ENCODE measurements at regions not wholly inside any gene's neighbourhood (a gene's known extent, or its start where the extent isn't known, plus 50 kb on each side); places are given as distances from the start of the nearest gene placed in this dataset.

DNA sequence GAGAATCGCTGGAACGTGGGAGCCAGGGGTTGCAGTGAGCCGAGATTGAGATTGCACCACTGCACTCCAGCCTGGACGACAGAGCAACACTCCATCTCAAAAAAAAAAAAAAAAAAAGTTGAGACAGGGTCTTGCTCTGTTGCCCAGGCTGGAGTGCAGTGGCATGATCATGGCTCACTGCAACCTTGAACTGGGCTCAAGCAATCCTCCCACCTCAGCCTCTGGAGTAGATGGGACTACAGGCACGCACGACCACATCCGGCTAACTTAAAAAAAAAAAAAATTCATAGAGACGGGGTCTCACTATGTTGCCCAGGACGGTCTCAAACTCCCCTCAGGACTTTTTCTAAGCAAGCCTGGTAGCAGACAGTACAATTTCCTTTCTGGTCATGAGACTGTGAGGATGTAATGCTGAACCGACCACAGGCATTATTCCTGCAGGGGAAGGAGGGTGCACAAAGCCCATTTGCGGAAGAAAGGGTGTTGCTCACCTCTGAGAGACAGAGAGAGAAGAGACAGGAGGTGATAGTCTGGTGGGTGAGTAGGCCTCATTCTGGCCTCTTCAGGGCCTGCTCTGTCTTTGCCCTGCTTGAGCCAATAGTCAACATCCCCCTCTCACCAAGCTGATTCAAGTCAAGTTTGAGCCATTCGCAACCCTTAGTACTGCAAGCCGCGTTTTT is 205.3 kb downstream of the ZFP36L2 start:
- POLR2A ChIA-PET, result no interaction called here
- H3K9ac ChIP-seq (ENCODE audit: low read length), result no peak overlapping the region

More for the DNA sequence above, 205.3 kb downstream of the ZFP36L2 start:
- no peaks in the 10 kb centered on the region for H4K20me1 ChIP-seq (ENCODE audit: insufficient read depth)
- peaks cover 0 to 11% of the 10 kb centered on the region in 2 experiments; a peak in 3 of 4 replicates for H3K9me3 ChIP-seq (ENCODE audit: control insufficient read depth in 1 of 2, insufficient read depth in 1 of 2, low read depth in 1 of 2, low read length in 2 of 2)
- ATAC-seq, result no peak
- ChIA-PET RAD21 (ENCODE audit: low non-redundant PET in 1 of 2, low total read pairs in 2 of 2, uncharacterized antibody in 2 of 2, unreplicated experiment in 2 of 2) (no interaction called here), CTCF (no interaction called here)
- H3K4me1 ChIP-seq (ENCODE audit: control insufficient read depth in 1 of 2, insufficient read depth in 2 of 2, low read length in 2 of 2), result no peaks in the 10 kb centered on the region
- no peaks in the 10 kb centered on the region for H3K27me3 ChIP-seq (ENCODE audit: insufficient read depth, low read length)
- H2AFZ ChIP-seq (ENCODE audit: low read depth, low read length, poor library complexity, severe bottlenecking), result no peak overlapping the region
- TF ChIP-seq POLR2A (IDR thresholded peaks at IDR 0.05; ENCODE audit: borderline replicate concordance, extremely low read depth, insufficient read depth, insufficient read length) (no peak), EZH2phosphoT487 (IDR thresholded peaks at IDR 0.05; ENCODE audit: borderline replicate concordance) (no peak), ZBTB33 (IDR thresholded peaks at IDR 0.05; ENCODE audit: extremely low read depth, insufficient replicate concordance, low read length) (no peak), SIN3A (IDR thresholded peaks at IDR 0.05; ENCODE audit: low read depth) (no peak), RAD21 (IDR thresholded peaks at IDR 0.05; ENCODE audit: low read depth) (no peak), CEBPB (IDR thresholded peaks at IDR 0.05; ENCODE audit: low read depth) (no peak), ZFX (IDR thresholded peaks at IDR 0.05) (no peak), EZH2 (IDR thresholded peaks at IDR 0.05) (no peak), SRF (IDR thresholded peaks at IDR 0.05; ENCODE audit: low read depth) (no peak), EGR1 (IDR thresholded peaks at IDR 0.05; ENCODE audit: low read depth) (no peak), YY1 (IDR thresholded peaks at IDR 0.05; ENCODE audit: extremely low read depth, insufficient replicate concordance, low read depth, low read length) (no peak), FOSL1 (IDR thresholded peaks at IDR 0.05; ENCODE audit: low read depth) (no peak), ZNF274 (IDR thresholded peaks at IDR 0.05; ENCODE audit: low read depth, low read length) (no peak), POLR2AphosphoS5 (IDR thresholded peaks at IDR 0.05; ENCODE audit: low read depth, low read length) (no peak), CBX3 (IDR thresholded peaks at IDR 0.05; ENCODE audit: low read depth) (no peak), REST (IDR thresholded peaks at IDR 0.05; ENCODE audit: low read depth) (no peak)
- TF ChIP-seq, protein P1, sequence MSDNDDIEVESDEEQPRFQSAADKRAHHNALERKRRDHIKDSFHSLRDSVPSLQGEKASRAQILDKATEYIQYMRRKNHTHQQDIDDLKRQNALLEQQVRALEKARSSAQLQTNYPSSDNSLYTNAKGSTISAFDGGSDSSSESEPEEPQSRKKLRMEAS (IDR thresholded peaks at IDR 0.05), result no peak
- TF ChIP-seq, protein P2, sequence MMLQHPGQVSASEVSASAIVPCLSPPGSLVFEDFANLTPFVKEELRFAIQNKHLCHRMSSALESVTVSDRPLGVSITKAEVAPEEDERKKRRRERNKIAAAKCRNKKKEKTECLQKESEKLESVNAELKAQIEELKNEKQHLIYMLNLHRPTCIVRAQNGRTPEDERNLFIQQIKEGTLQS (IDR thresholded peaks at IDR 0.05), result no peak
- H3K4me2 ChIP-seq (ENCODE audit: low read length), result no peak overlapping the region
- H3K9me2 ChIP-seq (ENCODE audit: insufficient read depth), result no peaks in the 10 kb centered on the region
- DNase-seq (ENCODE audit: low read depth, low spot score), result no peak
- no peak overlapping the region for H3K4me3 ChIP-seq (replicated peaks in 1 of 2; ENCODE audit: low read depth in 1 of 2, low read length in 2 of 2)
- H3K36me3 ChIP-seq (ENCODE audit: control insufficient read depth in 1 of 2, insufficient read depth in 2 of 2, low read length in 2 of 2), result no peaks in the 10 kb centered on the region
- H3K79me2 ChIP-seq (ENCODE audit: insufficient read depth, low read length), result no peaks in the 10 kb centered on the region
- no peak overlapping the region for H3K27ac ChIP-seq (ENCODE audit: low read depth, low read length)
- BruUV-seq (replicated peaks), result no TSS peak
- intact Hi-C loops (cut with micrococcal nuclease), result loop anchor here (5.0 kb wide), 1 partner anchor 206 kb away; the partner anchor contains the start of gene ZFP36L2
